SH-SY5Y (cell line): ENCODE measurements at regions not wholly inside any gene's neighbourhood (a gene's known extent, or its start where the extent isn't known, plus 50 kb on each side); places are given as distances from the start of the nearest gene placed in this dataset.

Experiments used
- GATA2 ChIP-seq: IDR thresholded peaks from 2 replicates; pipeline ENCODE4 v1.6.1; 2011; ENCODE audit warnings: mild to moderate bottlenecking, low read depth, low read length
- GATA3 ChIP-seq: IDR thresholded peaks from 2 replicates; pipeline ENCODE4 v1.6.1; 2011; ENCODE audit warnings: low read depth, mild to moderate bottlenecking, low read length, moderate library complexity

- no peak for TF ChIP-seq GATA3
- TF ChIP-seq GATA2, result no peak
These were observed 627.8 kb upstream of the SLIT2 start for GRCh38 chr4:19623866-19624265.

GRCh38 chr4:19615086-19615689, 636.5 kb upstream of the SLIT2 start:
- no peak for TF ChIP-seq GATA2
- no peak for TF ChIP-seq GATA3

GRCh38 chr4:19614171-19614570, 637.5 kb upstream of the SLIT2 start:
- TF ChIP-seq GATA2 (no peak), GATA3 (no peak)

DNA sequence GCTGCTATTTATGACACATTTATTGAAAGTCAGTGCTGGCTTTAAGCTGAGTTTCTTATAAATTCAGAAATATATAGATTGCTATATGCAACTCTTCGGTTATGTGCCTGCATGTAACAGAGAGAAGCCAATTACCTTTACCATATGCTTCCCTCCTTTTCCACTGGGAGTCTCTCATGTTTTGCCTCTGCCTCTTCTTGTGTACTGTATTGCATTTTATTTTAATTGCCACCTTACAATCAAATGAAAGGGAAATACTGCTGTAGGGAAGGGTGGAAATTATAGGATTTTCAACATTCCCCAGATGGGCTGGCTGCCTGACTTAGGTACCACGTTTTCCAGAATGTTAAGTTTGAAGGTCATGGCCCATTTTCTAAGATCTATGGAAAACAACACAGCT, 655.4 kb upstream of the SLIT2 start:
- no peak for TF ChIP-seq GATA2
- TF ChIP-seq GATA3, result no peak

DNA sequence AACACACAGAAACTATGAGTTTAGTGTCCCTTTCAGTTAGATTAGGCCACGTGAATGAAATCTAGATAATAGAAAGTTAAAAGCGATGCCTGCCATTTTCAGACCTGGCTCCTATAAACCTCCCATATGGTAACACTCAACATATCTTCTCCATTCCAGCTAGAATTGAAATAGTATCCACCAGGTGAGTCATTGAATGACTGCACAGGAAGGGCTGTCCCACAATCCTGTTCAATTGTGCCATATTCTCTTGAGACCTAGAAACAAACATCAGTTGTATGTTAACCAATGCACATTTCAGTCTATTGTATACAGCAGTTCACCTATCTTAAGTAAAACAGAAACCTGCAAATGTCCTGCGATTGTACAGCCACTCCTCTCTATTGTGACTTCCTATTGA, 659.3 kb upstream of the SLIT2 start:
- TF ChIP-seq GATA2, result no peak
- no peak for TF ChIP-seq GATA3

- TF ChIP-seq GATA3, result no peak
- TF ChIP-seq GATA2, result no peak
These were observed 667.7 kb upstream of the SLIT2 start for GRCh38 chr4:19583827-19584569.

DNA sequence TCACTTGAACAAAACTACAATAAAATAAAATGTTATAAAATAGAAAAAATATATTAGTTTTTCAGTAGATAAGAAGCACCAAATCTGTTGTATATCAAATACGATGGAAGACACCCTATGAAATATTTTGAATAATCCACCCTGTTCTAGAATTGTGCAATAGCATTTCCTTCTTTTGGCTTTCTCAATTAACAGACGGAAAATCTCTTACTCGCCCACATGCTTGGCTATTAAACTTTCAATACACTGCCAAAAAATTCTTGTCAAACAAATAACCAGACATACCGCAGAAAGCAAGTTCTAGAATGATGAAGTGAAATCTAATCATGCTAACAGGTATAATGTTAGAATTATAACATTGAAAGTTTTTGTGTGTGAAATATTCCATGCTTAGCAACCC, 671.6 kb upstream of the SLIT2 start:
- no peak for TF ChIP-seq GATA3

DNA sequence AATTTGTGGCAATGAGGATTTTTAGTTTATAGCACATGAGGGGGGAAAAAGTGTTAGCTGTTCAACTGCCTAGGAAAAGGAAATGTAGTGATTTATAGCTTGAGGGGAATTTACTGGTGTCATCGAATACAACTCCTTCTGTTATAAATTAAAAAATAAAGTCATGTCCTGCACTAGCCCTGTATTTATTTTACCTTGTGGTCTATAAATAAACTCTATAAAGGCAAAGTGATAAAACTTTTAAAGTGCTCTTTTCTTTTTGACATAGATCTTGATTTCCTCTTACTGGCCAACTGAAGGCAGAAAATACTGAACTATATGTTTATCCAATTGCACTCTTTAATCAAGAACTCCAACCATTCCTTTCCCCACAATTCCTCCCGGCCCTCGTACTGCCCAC, 672.1 kb upstream of the SLIT2 start:
- no peak for TF ChIP-seq GATA2
- TF ChIP-seq GATA3, result no peak

DNA sequence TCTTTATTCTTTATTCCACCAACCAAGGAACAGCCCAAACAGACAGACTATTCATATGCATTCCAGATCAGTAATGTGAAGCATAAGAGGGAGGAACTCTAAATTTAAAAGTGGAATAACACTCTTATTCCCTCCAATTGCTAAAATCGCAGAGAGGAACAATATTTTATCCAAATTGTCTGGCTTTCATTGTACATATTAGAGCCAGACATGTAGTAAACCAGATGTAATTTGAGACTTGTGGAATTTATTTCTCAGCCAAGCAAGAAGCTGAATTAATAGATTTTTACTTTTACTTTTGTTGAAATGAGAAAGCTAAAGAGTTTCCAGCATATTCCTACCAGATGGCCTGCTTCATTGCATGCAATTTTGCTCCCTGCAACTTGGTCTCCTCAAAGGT, 674.6 kb upstream of the SLIT2 start:
- TF ChIP-seq GATA2 (no peak), GATA3 (no peak)

DNA sequence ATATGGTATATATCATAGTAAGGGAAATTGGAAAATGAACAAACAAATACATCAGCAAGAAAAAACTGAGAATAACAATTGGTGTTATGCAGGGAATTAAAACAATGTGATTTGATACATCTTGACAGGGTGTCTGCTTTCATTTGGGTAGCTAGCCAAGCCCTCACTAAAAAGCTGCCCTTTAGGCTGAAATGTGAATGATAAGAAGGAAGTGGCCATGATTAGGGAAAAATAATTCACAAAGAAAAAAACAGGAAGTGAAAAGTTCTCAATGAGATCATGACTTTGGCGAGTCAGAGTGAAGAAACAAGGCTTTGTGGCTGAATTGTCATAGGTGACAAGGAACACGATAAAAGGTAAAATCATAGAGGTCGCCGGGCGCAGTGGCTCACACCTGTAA, 675.8 kb upstream of the SLIT2 start:
- TF ChIP-seq GATA3 (no peak), GATA2 (no peak)

- TF ChIP-seq GATA2 (no peak), GATA3 (no peak)
These were observed 685.7 kb upstream of the SLIT2 start for GRCh38 chr4:19566041-19566440.

GRCh38 chr4:19562456-19562855, 689.2 kb upstream of the SLIT2 start:
- TF ChIP-seq GATA3 (no peak), GATA2 (no peak)

GRCh38 chr4:19557161-19557560, 694.5 kb upstream of the SLIT2 start:
- no peak for TF ChIP-seq GATA3
- no peak for TF ChIP-seq GATA2

DNA sequence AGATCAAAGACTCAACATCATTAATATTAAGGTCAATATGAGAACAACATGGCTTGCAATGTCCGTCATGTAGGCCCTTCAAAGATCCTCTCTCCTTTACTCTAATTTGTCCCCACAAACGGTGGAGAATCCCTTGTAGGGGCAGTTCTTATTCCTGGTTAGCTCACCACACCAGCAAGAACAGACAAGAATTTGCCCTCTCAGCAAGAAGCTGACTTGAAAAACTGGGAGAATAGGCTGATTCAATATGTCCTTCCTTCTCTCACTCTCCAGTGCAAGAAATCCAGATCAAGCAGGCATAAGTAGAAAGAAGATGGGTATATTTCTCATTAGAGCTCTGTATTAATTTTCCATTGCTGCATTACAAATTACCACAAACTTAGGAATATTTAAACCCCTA, 704.2 kb upstream of the SLIT2 start:
- no peak for TF ChIP-seq GATA3
- TF ChIP-seq GATA2, result no peak

- TF ChIP-seq GATA3 (no peak), GATA2 (no peak)
These were observed 707.1 kb upstream of the SLIT2 start for GRCh38 chr4:19544446-19545125.
